Panc1 (cell line): ENCODE measurements at regions not wholly inside any gene's neighbourhood (a gene's known extent, or its start where the extent isn't known, plus 50 kb on each side); places are given as distances from the start of the nearest gene placed in this dataset.
"Not testable (repeated sequence)": the region's sequence is repeated elsewhere in the genome, so short reads cannot be mapped to it uniquely, and the experiment has no call there.

Experiments used
- ATAC-seq: fragments of 200-7000 bp; cut with Tn5 transposase; 2 replicates; pipeline ENCODE4 v1.9.1; 2020; ENCODE audit warnings: mild to moderate bottlenecking, moderate library complexity
- BruUV-seq: library from RNA; stranded (reverse); fragments of 400-500 nt; replicated peaks from 2 replicates; lab custom pipeline; 2021; lab: Mats Ljungman, UMichigan
- CTCF ChIA-PET: fragments of 300-600 bp; sonication (Branson Sonifier 250); formaldehyde crosslinking; loops from one replicate; lab custom pipeline; 2022; ENCODE audit warnings: antibody characterized with exemption; lab: Charles Lee
- POLR2A ChIA-PET: fragments of 300-600 bp; sonication (Branson Sonifier 250); formaldehyde crosslinking; loops from one replicate; lab custom pipeline; 2022; ENCODE audit warnings: antibody characterized with exemption; lab: Charles Lee
- DNase-seq: peaks from one replicate; pipeline ENCODE4 v3.0.0-alpha.2; 2010; ENCODE audit warnings: low read depth, low spot score
- H3K27ac ChIP-seq: 2 replicates; pipeline ENCODE4 v1.5.1; 2011; ENCODE audit warnings: mild to moderate bottlenecking, low read length, inconsistent platforms
- H3K27me3 ChIP-seq: fragments of 200-500 bp; sonication (Bioruptor generic); 2 replicates; pipeline ENCODE4 v1.6.0; 2014; ENCODE audit warnings: low read length, inconsistent platforms; ENCODE audit not compliant: control insufficient read depth, insufficient read depth
- H3K36me3 ChIP-seq: fragments of 200-500 bp; sonication (Bioruptor generic); 2 replicates; pipeline ENCODE4 v1.5.1; 2014; ENCODE audit warnings: inconsistent platforms, mild to moderate bottlenecking, low read length, moderate library complexity; ENCODE audit not compliant: control insufficient read depth, insufficient read depth
- H3K4me1 ChIP-seq: 2 replicates; pipeline ENCODE4 v1.5.1; 2011; ENCODE audit warnings: inconsistent platforms, mild to moderate bottlenecking, low read length, moderate library complexity; ENCODE audit not compliant: control insufficient read depth, insufficient read depth
- H3K4me3 ChIP-seq, 2 experiments: 2 replicates each; pipeline ENCODE4 v1.5.1; 2011 to 2012; ENCODE audit warnings: low read depth in 2 of 2, low read length in 2 of 2, mild to moderate bottlenecking in 2 of 2, inconsistent platforms in 1 of 2, moderate library complexity in 1 of 2
- H3K9me3 ChIP-seq: fragments of 200-500 bp; sonication (Bioruptor generic); 2 replicates; pipeline ENCODE4 v1.5.1; 2014; ENCODE audit warnings: low read depth, mild to moderate bottlenecking, inconsistent platforms, low read length, moderate library complexity; ENCODE audit not compliant: control insufficient read depth, insufficient read depth
- POLR2AphosphoS5 ChIP-seq: IDR thresholded peaks from 2 replicates; pipeline ENCODE4 v1.6.1; 2012; ENCODE audit warnings: mild to moderate bottlenecking, low read depth, low read length, moderate library complexity
- TCF7L2 ChIP-seq: IDR thresholded peaks from 2 replicates; pipeline ENCODE4 v1.6.1; 2011; ENCODE audit warnings: mild to moderate bottlenecking, low read depth, low read length, inconsistent platforms
- in situ Hi-C: cut with HindIII; loops from 2 replicates; pipeline ENCODE4 v1.10.0; 2016; ENCODE audit warnings: low sequenced_read_pairs, low pct_unique_long_range_greater_than_20kb
- intact Hi-C: fragments of 100-400 bp; cut with micrococcal nuclease; formaldehyde crosslinking; loops from one replicate; pipeline ENCODE4 v1.10.0; 2022; ENCODE audit not compliant: unreplicated experiment
- TF ChIP-seq, protein P1 (sequence below): fragments of 450-650 bp; IDR thresholded peaks from 2 replicates; pipeline ENCODE4 v1.5.1; 2017; ENCODE audit warnings: mild to moderate bottlenecking
- TF ChIP-seq, protein P2 (sequence below), 2 experiments: IDR thresholded peaks; 2 replicates each; pipeline ENCODE4 v1.6.1; 2011 to 2012; ENCODE audit warnings: low read depth in 2 of 2, control low read depth in 1 of 2, low read length in 1 of 2, mild to moderate bottlenecking in 1 of 2, moderate library complexity in 1 of 2; ENCODE audit not compliant: insufficient read depth in 1 of 2

DNA sequence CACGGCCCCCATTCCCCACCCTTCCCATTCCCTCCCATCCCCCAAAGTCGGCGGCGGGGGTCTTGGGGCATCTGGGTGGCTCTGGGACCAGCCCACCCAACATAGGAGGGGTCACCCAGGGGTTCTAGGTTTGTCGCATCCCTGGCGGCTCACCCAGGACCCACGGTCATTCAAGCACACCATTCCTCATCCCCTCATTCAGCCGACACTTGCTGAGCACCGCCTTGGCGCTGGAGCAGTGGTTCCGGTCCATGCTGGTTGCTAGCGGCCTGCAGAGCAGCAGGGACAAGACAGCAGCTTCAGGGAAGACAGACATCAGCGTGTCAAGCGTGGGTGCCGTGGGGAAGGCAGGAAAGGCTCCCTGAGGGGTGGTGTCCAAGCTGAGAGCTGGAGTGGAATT lies 50.5 kb upstream of the OTOS start:
- no peak for DNase-seq
- intact Hi-C loops (no loop called here), in situ Hi-C loops (no loop called here)
- H3K9me3 ChIP-seq = no peaks in the 10 kb centered on the region
- no peak overlapping the region for H3K4me3 ChIP-seq
- TF ChIP-seq, protein P1, sequence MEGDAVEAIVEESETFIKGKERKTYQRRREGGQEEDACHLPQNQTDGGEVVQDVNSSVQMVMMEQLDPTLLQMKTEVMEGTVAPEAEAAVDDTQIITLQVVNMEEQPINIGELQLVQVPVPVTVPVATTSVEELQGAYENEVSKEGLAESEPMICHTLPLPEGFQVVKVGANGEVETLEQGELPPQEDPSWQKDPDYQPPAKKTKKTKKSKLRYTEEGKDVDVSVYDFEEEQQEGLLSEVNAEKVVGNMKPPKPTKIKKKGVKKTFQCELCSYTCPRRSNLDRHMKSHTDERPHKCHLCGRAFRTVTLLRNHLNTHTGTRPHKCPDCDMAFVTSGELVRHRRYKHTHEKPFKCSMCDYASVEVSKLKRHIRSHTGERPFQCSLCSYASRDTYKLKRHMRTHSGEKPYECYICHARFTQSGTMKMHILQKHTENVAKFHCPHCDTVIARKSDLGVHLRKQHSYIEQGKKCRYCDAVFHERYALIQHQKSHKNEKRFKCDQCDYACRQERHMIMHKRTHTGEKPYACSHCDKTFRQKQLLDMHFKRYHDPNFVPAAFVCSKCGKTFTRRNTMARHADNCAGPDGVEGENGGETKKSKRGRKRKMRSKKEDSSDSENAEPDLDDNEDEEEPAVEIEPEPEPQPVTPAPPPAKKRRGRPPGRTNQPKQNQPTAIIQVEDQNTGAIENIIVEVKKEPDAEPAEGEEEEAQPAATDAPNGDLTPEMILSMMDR = no peak
- TF ChIP-seq, protein P2, sequence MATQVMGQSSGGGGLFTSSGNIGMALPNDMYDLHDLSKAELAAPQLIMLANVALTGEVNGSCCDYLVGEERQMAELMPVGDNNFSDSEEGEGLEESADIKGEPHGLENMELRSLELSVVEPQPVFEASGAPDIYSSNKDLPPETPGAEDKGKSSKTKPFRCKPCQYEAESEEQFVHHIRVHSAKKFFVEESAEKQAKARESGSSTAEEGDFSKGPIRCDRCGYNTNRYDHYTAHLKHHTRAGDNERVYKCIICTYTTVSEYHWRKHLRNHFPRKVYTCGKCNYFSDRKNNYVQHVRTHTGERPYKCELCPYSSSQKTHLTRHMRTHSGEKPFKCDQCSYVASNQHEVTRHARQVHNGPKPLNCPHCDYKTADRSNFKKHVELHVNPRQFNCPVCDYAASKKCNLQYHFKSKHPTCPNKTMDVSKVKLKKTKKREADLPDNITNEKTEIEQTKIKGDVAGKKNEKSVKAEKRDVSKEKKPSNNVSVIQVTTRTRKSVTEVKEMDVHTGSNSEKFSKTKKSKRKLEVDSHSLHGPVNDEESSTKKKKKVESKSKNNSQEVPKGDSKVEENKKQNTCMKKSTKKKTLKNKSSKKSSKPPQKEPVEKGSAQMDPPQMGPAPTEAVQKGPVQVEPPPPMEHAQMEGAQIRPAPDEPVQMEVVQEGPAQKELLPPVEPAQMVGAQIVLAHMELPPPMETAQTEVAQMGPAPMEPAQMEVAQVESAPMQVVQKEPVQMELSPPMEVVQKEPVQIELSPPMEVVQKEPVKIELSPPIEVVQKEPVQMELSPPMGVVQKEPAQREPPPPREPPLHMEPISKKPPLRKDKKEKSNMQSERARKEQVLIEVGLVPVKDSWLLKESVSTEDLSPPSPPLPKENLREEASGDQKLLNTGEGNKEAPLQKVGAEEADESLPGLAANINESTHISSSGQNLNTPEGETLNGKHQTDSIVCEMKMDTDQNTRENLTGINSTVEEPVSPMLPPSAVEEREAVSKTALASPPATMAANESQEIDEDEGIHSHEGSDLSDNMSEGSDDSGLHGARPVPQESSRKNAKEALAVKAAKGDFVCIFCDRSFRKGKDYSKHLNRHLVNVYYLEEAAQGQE (IDR thresholded peaks at IDR 0.05; ENCODE audit: insufficient read depth in 1 of 2, low read depth in 2 of 2, low read length in 1 of 2) = no peak
- TF ChIP-seq TCF7L2 = no peak
- H3K36me3 ChIP-seq = no peaks in the 10 kb centered on the region
- no TSS peak for BruUV-seq
- peaks cover 21% of the 10 kb centered on the region for H3K27me3 ChIP-seq
- ChIA-PET CTCF (no interaction called here), POLR2A (no interaction called here)
- no peaks in the 10 kb centered on the region for H3K4me1 ChIP-seq
- ATAC-seq = no peak
- H3K27ac ChIP-seq = no peak overlapping the region

DNA sequence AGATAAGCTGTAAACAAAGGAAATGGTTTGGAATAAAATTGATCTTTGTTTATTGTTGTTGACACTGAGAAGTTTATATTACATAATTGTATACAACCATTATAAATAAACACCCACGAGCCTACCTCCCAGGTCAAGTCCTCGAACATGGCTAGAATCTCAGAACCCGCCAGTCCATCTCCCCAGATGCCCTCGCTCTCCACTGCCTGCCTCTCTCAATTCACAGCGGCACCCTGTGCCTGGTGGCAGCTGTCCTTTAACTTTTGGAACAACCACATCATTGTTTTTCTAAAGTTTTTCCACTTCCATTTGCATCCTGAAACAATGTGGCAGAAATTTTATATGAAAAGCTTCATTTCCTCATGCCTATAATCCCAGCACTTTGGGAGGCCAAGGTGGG lies 52.2 kb upstream of the OTOS start:
- DNase-seq (no peak), ATAC-seq (no peak)
- H3K36me3 ChIP-seq = no peaks in the 10 kb centered on the region
- POLR2A ChIA-PET = no interaction called here
- CTCF ChIA-PET = no interaction called here
- TF ChIP-seq, protein P1 = no peak
- TF ChIP-seq POLR2AphosphoS5 = no peak
- H3K27ac ChIP-seq = no peak overlapping the region
- intact Hi-C loops = no loop called here
- H3K4me3 ChIP-seq = no peak overlapping the region
- BruUV-seq = no TSS peak
- in situ Hi-C loops = no loop called here
- H3K9me3 ChIP-seq = no peaks in the 10 kb centered on the region
- H3K4me1 ChIP-seq = no peaks in the 10 kb centered on the region
- peaks cover 18% of the 10 kb centered on the region for H3K27me3 ChIP-seq

DNA sequence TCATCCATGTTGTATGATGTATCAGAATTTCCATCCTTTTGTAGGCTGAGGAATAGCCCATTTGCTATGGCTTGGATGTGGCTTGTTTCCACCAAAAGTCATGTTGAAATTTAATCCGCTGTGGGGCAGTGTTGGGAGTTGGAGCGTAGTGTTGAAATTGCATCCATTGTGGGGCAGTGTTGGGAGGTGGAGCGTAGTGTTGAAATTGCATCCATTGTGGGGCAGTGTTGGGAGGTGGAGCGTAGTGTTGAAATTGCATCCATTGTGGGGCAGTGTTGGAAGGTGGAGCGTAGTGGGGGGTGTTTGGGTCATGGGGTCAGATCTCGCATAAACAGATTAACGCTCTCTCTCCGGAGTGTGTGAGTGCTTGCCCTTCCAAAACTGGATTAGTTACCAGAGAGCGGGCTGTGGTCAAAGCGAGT lies 53.9 kb upstream of the OTOS start:
- in situ Hi-C loops, H3K27ac ChIP-seq, intact Hi-C loops, H3K4me3 ChIP-seq, POLR2A ChIA-PET, H3K27me3 ChIP-seq, H3K36me3 ChIP-seq, ATAC-seq, H3K9me3 ChIP-seq, DNase-seq, BruUV-seq, CTCF ChIA-PET, H3K4me1 ChIP-seq: not testable (repeated sequence)
